Stomach (tissue), 4 donors: ENCODE measurements at regions not wholly inside any gene's neighbourhood (a gene's known extent, or its start where the extent isn't known, plus 50 kb on each side); places are given as distances from the start of the nearest gene placed in this dataset.

Source experiments
- CTCF ChIP-seq, 7 experiments: fragments of 450-650 bp in 4 of 7; fragments of 200-600 bp in 3 of 7; sonication (generic) in 3 of 7; IDR thresholded peaks; one replicate each; pipeline ENCODE4 v1.5.1; 2016 to 2019; ENCODE audit warnings: antibody characterized with exemption in 7 of 7, control low read depth in 2 of 7, mild to moderate bottlenecking in 1 of 7
- POLR2A ChIP-seq, 4 donors: fragments of 450-650 bp; IDR thresholded peaks; one replicate each; pipeline ENCODE4 v1.6.1; 2016; ENCODE audit warnings: antibody characterized with exemption in 4 of 4, control low read depth in 2 of 4, mild to moderate bottlenecking in 1 of 4, moderate library complexity in 1 of 4

- TF ChIP-seq POLR2A (IDR thresholded peaks at IDR 0.05) (no peak), CTCF (IDR thresholded peaks at IDR 0.05) (no peak)
Observed at GRCh38 chr7:155951554-155952158, 139.4 kb upstream of the SHH start.
